SK-N-SH treated with all-trans-retinoic acid at 6 μM for 48 hours (cell line): ENCODE measurements at regions not wholly inside any gene's neighbourhood (a gene's known extent, or its start where the extent isn't known, plus 50 kb on each side); places are given as distances from the start of the nearest gene placed in this dataset.

Experiments used
- ATAC-seq: fragments of 200-7000 bp; cut with Tn5 transposase; 3 replicates; pipeline ENCODE4 v1.9.1; 2020; ENCODE audit warnings: mild to moderate bottlenecking, moderate library complexity
- ARNTL ChIP-seq: fragments of 450-650 bp; formaldehyde crosslinking; IDR thresholded peaks from 2 replicates; pipeline ENCODE4 v1.5.0; 2020; ENCODE audit warnings: low read depth, mild to moderate bottlenecking, moderate library complexity, borderline replicate concordance
- BACH2 ChIP-seq: fragments of 250-450 bp; sonication (Bioruptor Pico); IDR thresholded peaks from 2 replicates; pipeline ENCODE4 v1.9.0; 2021; ENCODE audit warnings: mild to moderate bottlenecking, borderline replicate concordance
- CREB5 ChIP-seq: fragments of 250-450 bp; sonication (Bioruptor Pico); IDR thresholded peaks from 2 replicates; pipeline ENCODE4 v1.5.1; 2020; ENCODE audit warnings: low read depth, mild to moderate bottlenecking, moderate library complexity
- CSDC2 ChIP-seq: fragments of 250-450 bp; sonication (Bioruptor Pico); IDR thresholded peaks from 2 replicates; pipeline ENCODE4 v1.5.0; 2020; ENCODE audit warnings: mild to moderate bottlenecking, moderate library complexity
- CSRNP3 ChIP-seq: fragments of 250-450 bp; sonication (Bioruptor Pico); IDR thresholded peaks from 2 replicates; pipeline ENCODE4 v1.5.1; 2021; ENCODE audit warnings: mild to moderate bottlenecking, moderate library complexity
- ESRRG ChIP-seq: fragments of 250-450 bp; sonication (Bioruptor Pico); IDR thresholded peaks from 2 replicates; pipeline ENCODE4 v1.6.1; 2021; ENCODE audit warnings: mild to moderate bottlenecking
- GLIS3 ChIP-seq: fragments of 250-450 bp; sonication (Bioruptor Pico); IDR thresholded peaks from 2 replicates; pipeline ENCODE4 v1.5.0; 2020; ENCODE audit warnings: mild to moderate bottlenecking, moderate library complexity
- ISL1 ChIP-seq: fragments of 250-450 bp; sonication (Bioruptor Pico); IDR thresholded peaks from 2 replicates; pipeline ENCODE4 v2.1.2; 2022; ENCODE audit warnings: mild to moderate bottlenecking, moderate library complexity
- OSR1 ChIP-seq: fragments of 250-450 bp; sonication (Bioruptor Pico); IDR thresholded peaks from 2 replicates; pipeline ENCODE4 v1.8.0; 2022; ENCODE audit warnings: moderate library complexity, mild to moderate bottlenecking, inconsistent platforms
- PATZ1 ChIP-seq: fragments of 250-450 bp; sonication (Bioruptor Pico); IDR thresholded peaks from 2 replicates; pipeline ENCODE4 v1.8.0; 2020; ENCODE audit warnings: mild to moderate bottlenecking, moderate library complexity, borderline replicate concordance
- POU6F1 ChIP-seq: fragments of 250-450 bp; sonication (Bioruptor Pico); IDR thresholded peaks from 2 replicates; pipeline ENCODE4 v1.8.0; 2021; ENCODE audit warnings: low read depth, mild to moderate bottlenecking, moderate library complexity, borderline replicate concordance
- PPARA ChIP-seq: fragments of 250-450 bp; sonication (Bioruptor Pico); IDR thresholded peaks from 2 replicates; pipeline ENCODE4 v1.5.0; 2020; ENCODE audit warnings: mild to moderate bottlenecking, borderline replicate concordance
- RARB ChIP-seq: fragments of 250-450 bp; sonication (Bioruptor Pico); IDR thresholded peaks from 2 replicates; pipeline ENCODE4 v1.8.0; 2021; ENCODE audit warnings: mild to moderate bottlenecking, moderate library complexity
- SNAI2 ChIP-seq: fragments of 250-450 bp; sonication (Bioruptor Pico); IDR thresholded peaks from 2 replicates; pipeline ENCODE4 v1.5.0; 2020; ENCODE audit warnings: mild to moderate bottlenecking, moderate library complexity
- TCF4 ChIP-seq: fragments of 250-450 bp; sonication (Bioruptor Pico); IDR thresholded peaks from 2 replicates; pipeline ENCODE4 v1.8.0; 2021; ENCODE audit warnings: mild to moderate bottlenecking, moderate library complexity, borderline replicate concordance
- TOX ChIP-seq: fragments of 250-450 bp; sonication (Bioruptor Pico); IDR thresholded peaks from 2 replicates; pipeline ENCODE4 v1.8.0; 2021; ENCODE audit warnings: mild to moderate bottlenecking, moderate library complexity, borderline replicate concordance
- ZC3H10 ChIP-seq: fragments of 250-450 bp; sonication (Bioruptor Pico); IDR thresholded peaks from 2 replicates; pipeline ENCODE4 v1.5.1; 2021; ENCODE audit warnings: mild to moderate bottlenecking, moderate library complexity
- ZFP3 ChIP-seq: fragments of 250-450 bp; sonication (Bioruptor Pico); IDR thresholded peaks from 2 replicates; pipeline ENCODE4 v1.5.0; 2020; ENCODE audit warnings: mild to moderate bottlenecking, moderate library complexity
- ZFP30 ChIP-seq: fragments of 450-650 bp; formaldehyde crosslinking; IDR thresholded peaks from 2 replicates; pipeline ENCODE4 v1.5.0; 2022; ENCODE audit warnings: mild to moderate bottlenecking, moderate library complexity
- ZNF565 ChIP-seq: fragments of 450-650 bp; formaldehyde crosslinking; conservative IDR thresholded peaks from 2 replicates; pipeline ENCODE4 v1.5.0; 2020; ENCODE audit warnings: low read depth, mild to moderate bottlenecking, moderate library complexity
- ZNF70 ChIP-seq: fragments of 450-650 bp; formaldehyde crosslinking; IDR thresholded peaks from 2 replicates; pipeline ENCODE4 v1.5.0; 2020; ENCODE audit warnings: mild to moderate bottlenecking, moderate library complexity
- ZNF8 ChIP-seq: fragments of 450-650 bp; formaldehyde crosslinking; IDR thresholded peaks from 2 replicates; pipeline ENCODE4 v1.5.0; 2020; ENCODE audit warnings: mild to moderate bottlenecking, moderate library complexity

- no peak for TF ChIP-seq ESRRG (CRISPR knock-in tag)
- TF ChIP-seq ZFP30 (CRISPR knock-in tag) = no peak
- no peak for TF ChIP-seq ZNF70 (CRISPR knock-in tag)
- TF ChIP-seq CSRNP3 (CRISPR knock-in tag) = no peak
- no peak for TF ChIP-seq RARB
- TF ChIP-seq ARNTL = no peak
- no peak for TF ChIP-seq TCF4 (CRISPR knock-in tag)
- TF ChIP-seq ZC3H10 = no peak
- no peak for TF ChIP-seq OSR1 (CRISPR knock-in tag)
- TF ChIP-seq CREB5 = no peak
- TF ChIP-seq ZFP3 (CRISPR knock-in tag) = no peak
- no peak for TF ChIP-seq PATZ1 (CRISPR knock-in tag)
- no peak for TF ChIP-seq ZNF565
- TF ChIP-seq TOX (CRISPR knock-in tag) = no peak
- no peak for TF ChIP-seq ZNF8 (CRISPR knock-in tag)
- no peak for ATAC-seq
Observed at GRCh38 chr7:52797801-52798200, 237.6 kb upstream of the POM121L12 start.

GRCh38 chr7:52794621-52795020, 240.8 kb upstream of the POM121L12 start:
- ATAC-seq = no peak
- no peak for TF ChIP-seq RARB
- no peak for TF ChIP-seq TCF4 (CRISPR knock-in tag)
- TF ChIP-seq ZFP30 (CRISPR knock-in tag) = no peak
- TF ChIP-seq BACH2 (CRISPR knock-in tag) = no peak
- no peak for TF ChIP-seq OSR1 (CRISPR knock-in tag)
- TF ChIP-seq SNAI2 = no peak
- TF ChIP-seq ZFP3 (CRISPR knock-in tag) = no peak
- TF ChIP-seq ISL1 = no peak
- no peak for TF ChIP-seq PATZ1 (CRISPR knock-in tag)
- no peak for TF ChIP-seq ZNF70 (CRISPR knock-in tag)
- TF ChIP-seq PPARA (CRISPR knock-in tag) = no peak
- TF ChIP-seq ESRRG (CRISPR knock-in tag) = no peak
- TF ChIP-seq ZC3H10 = no peak
- no peak for TF ChIP-seq CSDC2
- no peak for TF ChIP-seq ARNTL
- no peak for TF ChIP-seq ZNF565
- TF ChIP-seq ZNF8 (CRISPR knock-in tag) = no peak
- no peak for TF ChIP-seq TOX (CRISPR knock-in tag)
- no peak for TF ChIP-seq CREB5
- TF ChIP-seq, all 23 proteins: peak for 0

- ATAC-seq = no peak
- no peak for TF ChIP-seq BACH2 (CRISPR knock-in tag)
- TF ChIP-seq ARNTL = no peak
- no peak for TF ChIP-seq OSR1 (CRISPR knock-in tag)
- no peak for TF ChIP-seq SNAI2
- TF ChIP-seq POU6F1 (CRISPR knock-in tag) = no peak
- TF ChIP-seq ZNF565 = no peak
- TF ChIP-seq PATZ1 (CRISPR knock-in tag) = no peak
- no peak for TF ChIP-seq TCF4 (CRISPR knock-in tag)
- TF ChIP-seq ZNF70 (CRISPR knock-in tag) = no peak
- TF ChIP-seq CREB5 = no peak
- TF ChIP-seq TOX (CRISPR knock-in tag) = no peak
- TF ChIP-seq GLIS3 (CRISPR knock-in tag) = no peak
- TF ChIP-seq CSRNP3 (CRISPR knock-in tag) = no peak
Observed at GRCh38 chr7:52791176-52791700, 244.2 kb upstream of the POM121L12 start.
